ENCODE measurements at regions not wholly inside any gene's neighbourhood (a gene's known extent, or its start where the extent isn't known, plus 50 kb on each side); places are given as distances from the start of the nearest gene placed in this dataset.

DNA sequence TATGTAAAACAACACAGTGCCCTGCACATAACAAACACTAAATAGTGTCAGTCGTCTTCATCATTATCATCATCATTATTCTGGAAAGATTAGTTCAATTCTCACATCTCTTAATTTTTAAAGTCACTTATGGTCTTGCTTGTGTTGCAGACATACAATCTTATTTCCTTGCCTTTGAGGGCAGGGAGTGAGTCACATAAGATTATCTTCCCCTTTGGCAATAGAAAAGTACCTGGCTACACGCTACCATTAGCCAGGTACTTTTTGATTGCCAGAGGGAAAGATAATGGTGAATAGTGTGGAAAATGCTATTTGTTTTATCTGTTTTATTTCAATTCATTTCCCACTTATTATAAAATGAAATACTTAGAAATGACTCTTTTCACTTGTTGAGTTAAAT lies 76.6 kb upstream of the RMDN2 start:
- Histone ChIP-seq H3K23ac (ENCODE audit: insufficient read length, low read depth, low read length) (no peak overlapping the region), H3K4ac (ENCODE audit: low read depth, low read length) (no peak overlapping the region)
- TF ChIP-seq, protein P1, sequence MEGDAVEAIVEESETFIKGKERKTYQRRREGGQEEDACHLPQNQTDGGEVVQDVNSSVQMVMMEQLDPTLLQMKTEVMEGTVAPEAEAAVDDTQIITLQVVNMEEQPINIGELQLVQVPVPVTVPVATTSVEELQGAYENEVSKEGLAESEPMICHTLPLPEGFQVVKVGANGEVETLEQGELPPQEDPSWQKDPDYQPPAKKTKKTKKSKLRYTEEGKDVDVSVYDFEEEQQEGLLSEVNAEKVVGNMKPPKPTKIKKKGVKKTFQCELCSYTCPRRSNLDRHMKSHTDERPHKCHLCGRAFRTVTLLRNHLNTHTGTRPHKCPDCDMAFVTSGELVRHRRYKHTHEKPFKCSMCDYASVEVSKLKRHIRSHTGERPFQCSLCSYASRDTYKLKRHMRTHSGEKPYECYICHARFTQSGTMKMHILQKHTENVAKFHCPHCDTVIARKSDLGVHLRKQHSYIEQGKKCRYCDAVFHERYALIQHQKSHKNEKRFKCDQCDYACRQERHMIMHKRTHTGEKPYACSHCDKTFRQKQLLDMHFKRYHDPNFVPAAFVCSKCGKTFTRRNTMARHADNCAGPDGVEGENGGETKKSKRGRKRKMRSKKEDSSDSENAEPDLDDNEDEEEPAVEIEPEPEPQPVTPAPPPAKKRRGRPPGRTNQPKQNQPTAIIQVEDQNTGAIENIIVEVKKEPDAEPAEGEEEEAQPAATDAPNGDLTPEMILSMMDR (conservative IDR thresholded peaks at IDR 0.05) = no peak

More for the DNA sequence above, 76.6 kb upstream of the RMDN2 start:
- H3T11ph ChIP-seq (ENCODE audit: low read length) = no peak overlapping the region
- H2BK12ac ChIP-seq (ENCODE audit: insufficient read length, low read depth, low read length) = no peak overlapping the region
- no peak overlapping the region for H3K14ac ChIP-seq (ENCODE audit: insufficient read depth, low read length)
- H2BK120ac ChIP-seq (ENCODE audit: low read depth, low read length, poor library complexity, severe bottlenecking) = no peak overlapping the region
- no peak overlapping the region for H3K56ac ChIP-seq (ENCODE audit: insufficient read length, low read depth, low read length)
- Mint-ChIP-seq H3K4me1 (peaks cover 5% of the 10 kb centered on the region in 2 experiments), H3K27ac (no peak overlapping the region), H3K27me3 (ENCODE audit: low read depth) (no peaks in the 10 kb centered on the region), H3K36me3 (ENCODE audit: insufficient read depth in 1 of 3, low read depth in 3 of 3) (no peaks in the 10 kb centered on the region), H3K9me3 (peaks cover 0 to 5% of the 10 kb centered on the region in 2 experiments; a peak in 1 of 5 replicates), H3K4me3 (no peak overlapping the region)
- H3K79me1 ChIP-seq (ENCODE audit: insufficient read depth, low read depth, low read length, poor library complexity, severe bottlenecking) = no peaks in the 10 kb centered on the region
- no peak overlapping the region for H4K8ac ChIP-seq (replicated peaks; ENCODE audit: insufficient read length, low read depth, low read length)
- no peak overlapping the region for H3K18ac ChIP-seq (ENCODE audit: insufficient read length, low read depth, low read length)
- no peak overlapping the region for H4K91ac ChIP-seq (ENCODE audit: insufficient read length, low read depth, low read length)
- H3K23me2 ChIP-seq (ENCODE audit: insufficient read length, low read depth, low read length, poor library complexity, severe bottlenecking) = no peaks in the 10 kb centered on the region
- no peaks in the 10 kb centered on the region for H3K4me1 ChIP-seq (ENCODE audit: insufficient read depth, low read length)
- H2AK5ac ChIP-seq (ENCODE audit: insufficient read length, low read length) = no peak overlapping the region
- H3K4me2 ChIP-seq (ENCODE audit: insufficient read depth, insufficient read length, low read length) = no peak overlapping the region
- H2BK20ac ChIP-seq (ENCODE audit: low read depth, low read length, poor library complexity, severe bottlenecking) = no peak overlapping the region
- H3K27ac ChIP-seq (ENCODE audit: insufficient read length, low read depth, low read length) = no peak overlapping the region
- no peak overlapping the region for H4K5ac ChIP-seq (ENCODE audit: insufficient read length, low read depth, low read length)
- no peaks in the 10 kb centered on the region for H3K9me3 ChIP-seq (ENCODE audit: control insufficient read depth, low read depth, low read length)
- H2BK15ac ChIP-seq (ENCODE audit: low read depth, low read length) = no peak overlapping the region
- no peaks in the 10 kb centered on the region for H4K20me1 ChIP-seq (ENCODE audit: control insufficient read depth, insufficient read depth, insufficient read length)
- no peak overlapping the region for H2BK5ac ChIP-seq (ENCODE audit: insufficient read length, low read length)
- H3K27me3 ChIP-seq (ENCODE audit: insufficient read depth, low read length) = no peaks in the 10 kb centered on the region
- no CpG with 5 or more reads among the region's 2 CpGs for WGBS (ENCODE audit: extremely low coverage, insufficient read length, low lambda C conversion rate)
- H3K9ac ChIP-seq (ENCODE audit: extremely low read depth, insufficient read length, low read length) = no peak overlapping the region
- H3K79me2 ChIP-seq (ENCODE audit: insufficient read depth, low read length) = no peaks in the 10 kb centered on the region
- no peak for DNase-seq
- H2AFZ ChIP-seq (ENCODE audit: low read length) = no peak overlapping the region
